H1 (cell line): ENCODE measurements at regions not wholly inside any gene's neighbourhood (a gene's known extent, or its start where the extent isn't known, plus 50 kb on each side); places are given as distances from the start of the nearest gene placed in this dataset.

Experiments used
- CTCF ChIA-PET: fragments of 300-600 bp; sonication (Branson Sonifier 250); formaldehyde crosslinking; loops from one replicate; lab custom pipeline; 2021; ENCODE audit not compliant: partially characterized antibody; lab: Charles Lee
- POLR2A ChIA-PET: fragments of 300-600 bp; sonication (Branson Sonifier 250); formaldehyde crosslinking; loops from one replicate; lab custom pipeline; 2021; ENCODE audit warnings: inconsistent platforms; ENCODE audit not compliant: partially characterized antibody; lab: Charles Lee
- DNase-seq, 2 experiments: peaks; one replicate each; pipeline versions ENCODE4 v3.0.0 to v3.0.0-alpha.2; 2010 to 2022; ENCODE audit warnings: low spot score in 2 of 2, low read depth in 1 of 2, mixed read lengths in 1 of 2
- FAIRE-seq: peaks from 2 replicates; lab custom pipeline; 2011; peaks lifted over from hg19 to GRCh38; lab: Jason Lieb, UNC
- H2AFZ ChIP-seq: 2 replicates; pipeline ENCODE4 v1.8.1; 2012; ENCODE audit warnings: low read length, inconsistent platforms
- H2AK5ac ChIP-seq: 2 replicates; pipeline ENCODE4 v1.6.1; 2013; ENCODE audit warnings: low read depth, low read length
- H2BK120ac ChIP-seq: replicated peaks from 2 replicates; pipeline ENCODE3; 2013; ENCODE audit warnings: low read depth, low read length, inconsistent platforms
- H2BK12ac ChIP-seq: 2 replicates; pipeline ENCODE4 v1.6.1; 2013; ENCODE audit warnings: low read depth, low read length
- H2BK15ac ChIP-seq: 2 replicates; pipeline ENCODE4 v1.6.1; 2013; ENCODE audit warnings: low read length
- H2BK20ac ChIP-seq: 2 replicates; pipeline ENCODE4 v1.6.1; 2013; ENCODE audit warnings: low read length
- H2BK5ac ChIP-seq: 2 replicates; pipeline ENCODE4 v1.6.1; 2013; ENCODE audit warnings: low read depth, low read length
- H3K14ac ChIP-seq: 2 replicates; pipeline ENCODE4 v1.6.1; 2013; ENCODE audit warnings: inconsistent platforms; ENCODE audit not compliant: insufficient read length
- H3K18ac ChIP-seq: 2 replicates; pipeline ENCODE4 v1.6.1; 2013; ENCODE audit warnings: low read length; ENCODE audit errors: extremely low read depth
- H3K23ac ChIP-seq: 2 replicates; pipeline ENCODE4 v1.6.1; 2013; ENCODE audit warnings: inconsistent platforms; ENCODE audit not compliant: insufficient read length
- H3K23me2 ChIP-seq: 2 replicates; pipeline ENCODE4 v1.6.1; 2013; ENCODE audit warnings: low read depth, low read length
- H3K27ac ChIP-seq: 2 replicates; pipeline ENCODE4 v1.6.1; 2011; ENCODE audit warnings: low read depth, low read length, inconsistent platforms
- H3K27me3 ChIP-seq, 4 experiments: replicated peaks in 1 of 4; 1 replicate in 1 of 4; 2 replicates in 3 of 4; pipeline versions ENCODE4 v1.6.1 to v1.8.1; 2011 to 2013; ENCODE audit warnings: low read length in 3 of 4, mild to moderate bottlenecking in 3 of 4, inconsistent platforms in 2 of 4, mixed read lengths in 2 of 4, moderate library complexity in 1 of 4; ENCODE audit not compliant: control insufficient read depth in 3 of 4, insufficient read depth in 3 of 4; ENCODE audit errors: extremely low read depth in 1 of 4
- H3K36me3 ChIP-seq, 4 experiments: 2 replicates each; pipeline versions ENCODE4 v1.6.1 to v1.8.1; 2011 to 2013; ENCODE audit warnings: mild to moderate bottlenecking in 4 of 4, low read length in 3 of 4, moderate library complexity in 2 of 4, control low read depth in 1 of 4, inconsistent platforms in 1 of 4; ENCODE audit not compliant: insufficient read depth in 4 of 4, control insufficient read depth in 2 of 4
- H3K4ac ChIP-seq: replicated peaks from 2 replicates; pipeline ENCODE3; 2013; ENCODE audit warnings: low read length, low read depth, mixed read lengths, inconsistent platforms; ENCODE audit not compliant: insufficient read length
- H3K4me1 ChIP-seq, 4 experiments: replicated peaks in 1 of 4; 1 replicate in 1 of 4; 2 replicates in 3 of 4; pipeline versions ENCODE4 v1.6.1 to v1.8.1; 2011 to 2013; ENCODE audit warnings: low read length in 3 of 4, inconsistent platforms in 2 of 4, mixed read lengths in 1 of 4; ENCODE audit not compliant: insufficient read depth in 4 of 4, control insufficient read depth in 3 of 4
- H3K4me2 ChIP-seq, 2 experiments: 2 replicates each; pipeline versions ENCODE4 v1.6.1 to v1.8.1; 2011 to 2013; ENCODE audit warnings: low read depth in 2 of 2, low read length in 2 of 2, control low read depth in 1 of 2, inconsistent platforms in 1 of 2, mild to moderate bottlenecking in 1 of 2; ENCODE audit not compliant: insufficient read depth in 1 of 2
- H3K4me3 ChIP-seq, 4 experiments: fragments of 200-600, 300-600 bp in 1 of 4; sonication (generic), shearing (Covaris generic), sonication (Bioruptor Twin) in 1 of 4; 2 replicates each; pipeline versions ENCODE4 v1.5.1 to v1.8.1; 2011 to 2016; ENCODE audit warnings: low read length in 4 of 4, low read depth in 3 of 4, control low read depth in 2 of 4, inconsistent platforms in 2 of 4, mild to moderate bottlenecking in 2 of 4, mixed read lengths in 1 of 4, moderate library complexity in 1 of 4; ENCODE audit not compliant: insufficient read depth in 2 of 4; ENCODE audit errors: extremely low read depth in 1 of 4
- H3K56ac ChIP-seq: replicated peaks from 2 replicates; pipeline ENCODE3; 2013; ENCODE audit warnings: low read depth, mild to moderate bottlenecking, mixed read lengths, low read length, inconsistent platforms; ENCODE audit not compliant: insufficient read length
- H3K79me1 ChIP-seq: 2 replicates; pipeline ENCODE4 v1.6.1; 2013; ENCODE audit warnings: low read depth, low read length, control low read depth
- H3K79me2 ChIP-seq, 2 experiments: 2 replicates each; pipeline versions ENCODE4 v1.6.1 to v1.8.1; 2012 to 2013; ENCODE audit warnings: low read length in 2 of 2, mild to moderate bottlenecking in 2 of 2, inconsistent platforms in 1 of 2; ENCODE audit not compliant: insufficient read depth in 2 of 2, control insufficient read depth in 1 of 2
- H3K9ac ChIP-seq, 4 experiments: replicated peaks in 1 of 4; 1 replicate in 1 of 4; 2 replicates in 3 of 4; pipeline versions ENCODE4 v1.6.1 to v1.8.1; 2011 to 2013; ENCODE audit warnings: low read depth in 3 of 4, low read length in 3 of 4, control low read depth in 2 of 4, mild to moderate bottlenecking in 2 of 4, moderate library complexity in 2 of 4, inconsistent platforms in 1 of 4; ENCODE audit errors: extremely low read depth in 1 of 4
- H3K9me3 ChIP-seq, 2 experiments: 2 replicates each; pipeline versions ENCODE4 v1.6.1 to v1.8.1; 2012 to 2013; ENCODE audit warnings: mild to moderate bottlenecking in 2 of 2, moderate library complexity in 2 of 2, control low read depth in 1 of 2, inconsistent platforms in 1 of 2, low read depth in 1 of 2, low read length in 1 of 2, mixed read lengths in 1 of 2; ENCODE audit not compliant: insufficient read depth in 2 of 2
- H4K20me1 ChIP-seq, 2 experiments: replicated peaks in 1 of 2; 2 replicates each; pipeline versions ENCODE3 to v1.8.1; 2011 to 2013; ENCODE audit warnings: inconsistent platforms in 2 of 2, low read length in 2 of 2, mild to moderate bottlenecking in 1 of 2; ENCODE audit not compliant: insufficient read depth in 2 of 2, control insufficient read depth in 1 of 2
- H4K5ac ChIP-seq: 2 replicates; pipeline ENCODE4 v1.6.1; 2013; ENCODE audit warnings: low read length, low read depth, mixed read lengths, inconsistent platforms; ENCODE audit not compliant: insufficient read length
- H4K8ac ChIP-seq: 2 replicates; pipeline ENCODE4 v1.8.0; 2013; ENCODE audit warnings: mild to moderate bottlenecking, moderate library complexity, low read length, inconsistent platforms; ENCODE audit not compliant: insufficient read depth; ENCODE audit errors: extremely low read depth
- H4K91ac ChIP-seq: replicated peaks from 2 replicates; pipeline ENCODE3; 2013; ENCODE audit warnings: low read length, mixed read lengths, inconsistent platforms; ENCODE audit not compliant: insufficient read length
- ASH2L ChIP-seq: fragments of 200-600, 300-600 bp; sonication (generic); IDR thresholded peaks from one replicate; pipeline ENCODE4 v1.7.1; 2017; ENCODE audit warnings: low read length
- CBX5 ChIP-seq: fragments of 300-800, 300-1000 bp; sonication (generic); IDR thresholded peaks from 2 replicates; pipeline ENCODE4 v1.7.1; 2016; ENCODE audit warnings: antibody characterized with exemption, low read length, low read depth
- CBX8 ChIP-seq: fragments of 300-800, 300-1000 bp; sonication (generic); IDR thresholded peaks from 2 replicates; pipeline ENCODE4 v1.7.1; 2016; ENCODE audit warnings: low read depth, low read length, borderline replicate concordance
- CHD2 ChIP-seq: IDR thresholded peaks from 2 replicates; pipeline ENCODE4 v1.6.1; 2012; ENCODE audit warnings: low read length, improper control_type of control experiment
- CTBP2 ChIP-seq: IDR thresholded peaks from 2 replicates; pipeline ENCODE4 v1.7.0; 2011; ENCODE audit warnings: borderline replicate concordance, mild to moderate bottlenecking, moderate library complexity, mixed read lengths, low read length; ENCODE audit not compliant: insufficient read depth, insufficient read length
- EZH2 ChIP-seq: fragments of 200-600 bp; sonication (generic); IDR thresholded peaks from 2 replicates; pipeline ENCODE4 v1.7.1; 2012; ENCODE audit warnings: low read depth, mild to moderate bottlenecking, moderate library complexity, low read length, inconsistent platforms; ENCODE audit not compliant: severe bottlenecking
- JUN ChIP-seq: IDR thresholded peaks from 2 replicates; pipeline ENCODE4 v1.6.1; 2011; ENCODE audit warnings: low read depth, mild to moderate bottlenecking, improper control_type of control experiment, low read length
- SP2 ChIP-seq: IDR thresholded peaks from 2 replicates; pipeline ENCODE4 v1.6.1; 2012; ENCODE audit warnings: mild to moderate bottlenecking, low read length, inconsistent platforms
- SRF ChIP-seq: IDR thresholded peaks from 2 replicates; pipeline ENCODE4 v1.6.1; 2011; ENCODE audit warnings: mild to moderate bottlenecking, low read depth, low read length, moderate library complexity
- TCF12 ChIP-seq: IDR thresholded peaks from 2 replicates; pipeline ENCODE4 v1.6.1; 2011; ENCODE audit warnings: low read depth, mild to moderate bottlenecking, low read length
- YY1 ChIP-seq: IDR thresholded peaks from 2 replicates; pipeline ENCODE4 v1.6.1; 2011; ENCODE audit warnings: low read depth, mild to moderate bottlenecking, low read length
- WGBS, 2 experiments: shearing (Covaris generic) in 1 of 2; methylation state at CpG; one replicate each; pipeline versions ENCODE4 v1.1.6 to v1.1.7; 2013 to 2015; ENCODE audit warnings: low lambda C conversion rate in 2 of 2, mixed read lengths in 2 of 2, inconsistent platforms in 1 of 2, low coverage in 1 of 2, missing lambda C conversion rate in 1 of 2; ENCODE audit not compliant: insufficient replicate concordance in 2 of 2, insufficient coverage in 1 of 2, insufficient read length in 1 of 2; ENCODE audit errors: extremely low coverage in 1 of 2, missing lambda C conversion rate in 1 of 2; 5-methylcytosine and 5-hydroxymethylcytosine counted together
- TF ChIP-seq, protein P1 (sequence below): IDR thresholded peaks from 2 replicates; pipeline ENCODE4 v1.6.1; 2012; ENCODE audit warnings: low read length, inconsistent platforms

DNA sequence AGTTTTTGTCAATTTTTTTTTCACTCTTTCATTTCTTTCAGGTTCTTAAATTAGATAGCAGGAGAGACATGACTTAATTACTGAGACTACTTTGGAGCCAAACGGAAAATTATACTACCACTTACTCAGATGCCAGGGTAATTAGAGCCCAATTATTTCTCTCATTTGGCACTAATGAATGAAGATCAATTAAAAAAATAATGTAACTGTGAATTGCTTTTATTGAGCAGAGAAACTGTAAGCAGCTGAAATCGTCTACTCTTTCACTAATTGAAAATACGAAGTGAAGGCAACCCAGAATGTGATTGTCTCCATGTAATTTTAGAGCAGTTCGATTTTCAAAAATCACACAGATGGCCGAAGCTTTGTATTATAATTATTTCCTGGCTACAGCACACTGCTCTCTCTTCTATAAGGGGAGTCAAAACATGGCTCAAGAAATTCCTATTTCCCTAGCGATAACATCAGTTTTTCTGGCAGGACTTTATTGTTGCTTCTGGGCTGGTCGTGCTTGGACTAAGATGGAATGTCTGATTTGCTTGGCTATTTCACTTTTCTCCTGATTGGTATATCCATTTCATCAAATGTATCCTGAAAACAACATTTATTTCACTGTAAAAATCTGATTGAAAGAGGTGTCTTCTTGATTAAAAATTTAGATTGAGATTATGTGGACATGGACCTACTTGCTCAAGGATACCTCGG, 55.8 kb upstream of the PDZRN3 start:
- H3K27ac ChIP-seq: no peak overlapping the region
- H4K8ac ChIP-seq: no peak overlapping the region
- no peak overlapping the region for H3K4me2 ChIP-seq
- H2AFZ ChIP-seq: no peak overlapping the region
- H2AK5ac ChIP-seq: no peak overlapping the region
- H3K4me1 ChIP-seq: peaks cover 3 to 5% (median 3%) of the 10 kb centered on the region in 4 experiments; a peak in 6 of 7 replicates
- no peak overlapping the region for H3K4me3 ChIP-seq
- no peaks in the 10 kb centered on the region; a peak in 1 of 7 replicates for H3K27me3 ChIP-seq
- H3K14ac ChIP-seq: no peak overlapping the region
- H2BK12ac ChIP-seq: no peak overlapping the region
- H4K5ac ChIP-seq: no peak overlapping the region
- no peaks in the 10 kb centered on the region for H3K79me2 ChIP-seq
- H3K36me3 ChIP-seq: no peaks in the 10 kb centered on the region
- H2BK20ac ChIP-seq: no peak overlapping the region
- no peak overlapping the region for H4K91ac ChIP-seq
- H3K23me2 ChIP-seq: no peaks in the 10 kb centered on the region; the same call in 1 of the 2 replicates
- H4K20me1 ChIP-seq: no peaks in the 10 kb centered on the region
- WGBS, 2 experiments: 85% methylated on average over 8 of the region's 8 CpGs; no CpG with 5 or more reads in 1 of the 2 experiments
- H2BK5ac ChIP-seq: no peak overlapping the region
- no peak for DNase-seq
- no peaks in the 10 kb centered on the region for H3K79me1 ChIP-seq
- POLR2A ChIA-PET: interaction anchor here (0.6 kb wide), 1 partner anchor 451 kb away, joined by 3 read pairs; no protein-coding TSS in a partner anchor
- no peak overlapping the region for H3K4ac ChIP-seq
- FAIRE-seq: no peak
- no peaks in the 10 kb centered on the region for H3K9me3 ChIP-seq
- no peak overlapping the region for H2BK120ac ChIP-seq
- H3K9ac ChIP-seq: no peak overlapping the region
- no peak overlapping the region for H3K23ac ChIP-seq
- H3K56ac ChIP-seq: no peak overlapping the region
- H2BK15ac ChIP-seq: no peak overlapping the region
- CTCF ChIA-PET: no interaction called here
- H3K18ac ChIP-seq: no peak overlapping the region
- TF ChIP-seq SRF (no peak), YY1 (no peak), SP2 (no peak), CBX5 (no peak), CBX8 (no peak), TCF12 (no peak), CTBP2 (no peak), ASH2L (no peak), EZH2 (no peak), CHD2 (no peak), JUN (no peak)
- TF ChIP-seq, protein P1, sequence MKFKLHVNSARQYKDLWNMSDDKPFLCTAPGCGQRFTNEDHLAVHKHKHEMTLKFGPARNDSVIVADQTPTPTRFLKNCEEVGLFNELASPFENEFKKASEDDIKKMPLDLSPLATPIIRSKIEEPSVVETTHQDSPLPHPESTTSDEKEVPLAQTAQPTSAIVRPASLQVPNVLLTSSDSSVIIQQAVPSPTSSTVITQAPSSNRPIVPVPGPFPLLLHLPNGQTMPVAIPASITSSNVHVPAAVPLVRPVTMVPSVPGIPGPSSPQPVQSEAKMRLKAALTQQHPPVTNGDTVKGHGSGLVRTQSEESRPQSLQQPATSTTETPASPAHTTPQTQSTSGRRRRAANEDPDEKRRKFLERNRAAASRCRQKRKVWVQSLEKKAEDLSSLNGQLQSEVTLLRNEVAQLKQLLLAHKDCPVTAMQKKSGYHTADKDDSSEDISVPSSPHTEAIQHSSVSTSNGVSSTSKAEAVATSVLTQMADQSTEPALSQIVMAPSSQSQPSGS: no peak
